ENCODE measurements at regions not wholly inside any gene's neighbourhood (a gene's known extent, or its start where the extent isn't known, plus 50 kb on each side); places are given as distances from the start of the nearest gene placed in this dataset.

DNA sequence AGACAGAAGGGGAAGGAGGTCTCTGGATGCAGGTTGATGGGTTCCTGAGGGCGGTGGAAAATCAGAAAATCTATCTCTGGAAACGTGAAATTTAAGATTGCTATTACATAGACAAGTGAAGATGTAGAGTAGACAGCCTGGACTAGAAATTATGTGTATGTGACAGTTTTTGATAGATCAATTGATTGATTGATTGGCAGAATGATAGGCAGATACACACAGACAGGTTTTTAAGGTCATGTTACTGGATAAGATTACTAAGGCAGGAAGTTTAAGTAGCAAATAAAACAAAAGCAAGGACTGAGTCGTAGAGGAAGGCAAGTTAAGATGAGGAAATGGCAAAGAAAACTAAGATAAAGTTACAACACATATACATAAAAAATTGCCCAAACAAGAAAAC lies 124.7 kb downstream of the RGS21 start:
- DNase-seq (ENCODE audit: low spot score) = no peak
- in situ Hi-C loops (cut with MboI; ENCODE audit: low sequenced_read_pairs, unreplicated experiment) = no loop called here
- TF ChIP-seq, protein P1, sequence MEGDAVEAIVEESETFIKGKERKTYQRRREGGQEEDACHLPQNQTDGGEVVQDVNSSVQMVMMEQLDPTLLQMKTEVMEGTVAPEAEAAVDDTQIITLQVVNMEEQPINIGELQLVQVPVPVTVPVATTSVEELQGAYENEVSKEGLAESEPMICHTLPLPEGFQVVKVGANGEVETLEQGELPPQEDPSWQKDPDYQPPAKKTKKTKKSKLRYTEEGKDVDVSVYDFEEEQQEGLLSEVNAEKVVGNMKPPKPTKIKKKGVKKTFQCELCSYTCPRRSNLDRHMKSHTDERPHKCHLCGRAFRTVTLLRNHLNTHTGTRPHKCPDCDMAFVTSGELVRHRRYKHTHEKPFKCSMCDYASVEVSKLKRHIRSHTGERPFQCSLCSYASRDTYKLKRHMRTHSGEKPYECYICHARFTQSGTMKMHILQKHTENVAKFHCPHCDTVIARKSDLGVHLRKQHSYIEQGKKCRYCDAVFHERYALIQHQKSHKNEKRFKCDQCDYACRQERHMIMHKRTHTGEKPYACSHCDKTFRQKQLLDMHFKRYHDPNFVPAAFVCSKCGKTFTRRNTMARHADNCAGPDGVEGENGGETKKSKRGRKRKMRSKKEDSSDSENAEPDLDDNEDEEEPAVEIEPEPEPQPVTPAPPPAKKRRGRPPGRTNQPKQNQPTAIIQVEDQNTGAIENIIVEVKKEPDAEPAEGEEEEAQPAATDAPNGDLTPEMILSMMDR (IDR thresholded peaks at IDR 0.05; ENCODE audit: borderline replicate concordance, control extremely low read depth, extremely low read depth, insufficient read depth, missing control alignments) = no peak

DNA sequence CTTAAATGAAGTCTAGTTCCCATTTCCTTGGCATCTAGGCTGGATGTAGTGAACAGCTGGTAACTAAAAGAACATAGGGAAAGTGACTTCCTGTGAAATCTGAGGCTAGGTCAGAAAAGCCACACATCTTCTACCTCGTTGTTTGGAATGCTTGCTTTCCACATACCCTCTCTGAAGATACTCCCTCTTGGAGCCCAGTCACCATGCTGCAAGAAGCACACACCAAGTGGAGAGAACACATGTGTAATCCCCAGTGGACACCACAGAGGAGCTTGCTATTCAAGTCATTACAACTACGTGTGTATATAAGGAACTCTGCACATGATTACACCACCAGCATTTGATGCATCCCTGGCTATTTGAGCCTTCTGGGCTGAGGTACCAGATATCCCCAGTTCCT lies 125.9 kb downstream of the RGS21 start:
- in situ Hi-C loops (cut with MboI; ENCODE audit: low sequenced_read_pairs, unreplicated experiment) = no loop called here
- DNase-seq (ENCODE audit: low spot score) = no peak
- TF ChIP-seq, protein P1 (IDR thresholded peaks at IDR 0.05; ENCODE audit: borderline replicate concordance, control extremely low read depth, extremely low read depth, insufficient read depth, missing control alignments) = no peak

DNA sequence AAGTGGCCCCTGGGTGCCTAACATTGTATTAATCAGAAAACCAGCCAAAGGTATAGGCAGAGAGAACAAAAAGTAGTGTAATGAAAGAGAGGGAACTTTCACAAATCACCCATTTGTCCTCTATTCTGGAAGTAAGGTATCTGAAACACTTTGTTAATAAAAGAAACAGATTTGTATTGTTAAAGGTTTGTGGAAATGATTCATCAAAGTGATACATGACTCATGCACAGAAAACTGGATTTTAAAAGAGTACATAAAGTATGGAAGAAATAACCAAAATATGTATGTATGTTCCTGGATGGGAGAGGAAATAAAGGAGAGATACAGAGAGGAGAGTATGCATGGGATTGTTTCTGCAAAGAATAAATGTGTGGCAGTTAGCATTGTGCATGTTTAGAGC lies 126.8 kb downstream of the RGS21 start:
- TF ChIP-seq, protein P1 (IDR thresholded peaks at IDR 0.05; ENCODE audit: borderline replicate concordance, control extremely low read depth, extremely low read depth, insufficient read depth, missing control alignments) = no peak
- in situ Hi-C loops (cut with MboI; ENCODE audit: low sequenced_read_pairs, unreplicated experiment) = no loop called here
- DNase-seq (ENCODE audit: low spot score) = no peak

DNA sequence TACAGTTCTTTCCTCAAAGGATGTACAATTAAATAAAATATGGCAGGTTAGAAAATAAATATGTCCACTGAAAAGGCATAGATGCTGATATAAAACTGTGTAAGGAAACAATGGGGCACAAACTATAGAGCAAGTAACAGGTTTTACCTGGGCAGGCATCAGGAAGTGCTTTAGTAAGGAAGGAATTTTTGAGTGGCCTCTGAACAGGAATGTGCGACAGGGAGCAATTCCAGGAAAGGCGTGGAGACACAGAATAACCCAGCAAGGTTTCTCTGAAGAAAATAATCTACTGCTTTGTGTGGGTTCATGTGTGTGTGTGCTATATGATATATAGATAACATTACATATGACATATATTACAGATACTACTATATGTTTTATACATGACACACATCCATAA lies 128.4 kb downstream of the RGS21 start:
- TF ChIP-seq, protein P1 (IDR thresholded peaks at IDR 0.05; ENCODE audit: borderline replicate concordance, control extremely low read depth, extremely low read depth, insufficient read depth, missing control alignments) = no peak
- DNase-seq (ENCODE audit: low spot score) = no peak
- in situ Hi-C loops (cut with MboI; ENCODE audit: low sequenced_read_pairs, unreplicated experiment) = no loop called here

- TF ChIP-seq, protein P1 (IDR thresholded peaks at IDR 0.05; ENCODE audit: borderline replicate concordance, control extremely low read depth, extremely low read depth, insufficient read depth, missing control alignments) = peak; percentile 44
- DNase-seq (ENCODE audit: low spot score) = no peak
- in situ Hi-C loops (cut with MboI; ENCODE audit: low sequenced_read_pairs, unreplicated experiment) = no loop called here
Observed at GRCh38 chr1:192445839-192446489, 129.2 kb downstream of the RGS21 start.

GRCh38 chr1:192448026-192448578 lies 127.5 kb upstream of the RGS1 start:
- TF ChIP-seq, protein P1 (IDR thresholded peaks at IDR 0.05; ENCODE audit: borderline replicate concordance, control extremely low read depth, extremely low read depth, insufficient read depth, missing control alignments) = no peak
- in situ Hi-C loops (cut with MboI; ENCODE audit: low sequenced_read_pairs, unreplicated experiment) = no loop called here
- no peak for DNase-seq (ENCODE audit: low spot score)
